ENCODE measurements at regions not wholly inside any gene's neighbourhood (a gene's known extent, or its start where the extent isn't known, plus 50 kb on each side); places are given as distances from the start of the nearest gene placed in this dataset.

GRCh38 chr18:32613821-32614220, 143.1 kb upstream of the GAREM1 start:
- Mint-ChIP-seq H3K27me3 (ENCODE audit: low read depth) (no peaks in the 10 kb centered on the region), H3K4me3 (no peak overlapping the region), H3K27ac (no peak overlapping the region), H3K9me3 (peaks cover 8% of the 10 kb centered on the region), H3K4me1 (peaks cover 10% of the 10 kb centered on the region), H3K36me3 (no peaks in the 10 kb centered on the region)
- DNase-seq (ENCODE audit: low spot score) (no peak), ATAC-seq (no peak)
- TF ChIP-seq HMGXB4 (CRISPR knock-in tag; IDR thresholded peaks at IDR 0.05) (no peak), NR1H2 (CRISPR knock-in tag; IDR thresholded peaks at IDR 0.05) (no peak), SOX15 (CRISPR knock-in tag; IDR thresholded peaks at IDR 0.05) (no peak), ETV6 (CRISPR knock-in tag; IDR thresholded peaks at IDR 0.05) (no peak), FOXJ3 (CRISPR knock-in tag; IDR thresholded peaks at IDR 0.05; ENCODE audit: borderline replicate concordance) (no peak), GRHL2 (CRISPR knock-in tag; IDR thresholded peaks at IDR 0.05; ENCODE audit: insufficient replicate concordance, severe bottlenecking) (no peak), ZNF263 (CRISPR knock-in tag; IDR thresholded peaks at IDR 0.05; ENCODE audit: low read depth) (no peak), ZNF396 (CRISPR knock-in tag; IDR thresholded peaks at IDR 0.05; ENCODE audit: borderline replicate concordance) (no peak), HMGA2 (CRISPR knock-in tag; IDR thresholded peaks at IDR 0.05) (no peak), FOXP1 (CRISPR knock-in tag; IDR thresholded peaks at IDR 0.05; ENCODE audit: borderline replicate concordance) (no peak), FOXK1 (CRISPR knock-in tag; IDR thresholded peaks at IDR 0.05) (no peak), TEAD4 (CRISPR knock-in tag; IDR thresholded peaks at IDR 0.05) (no peak), ELF4 (CRISPR knock-in tag; IDR thresholded peaks at IDR 0.05; ENCODE audit: low read depth) (no peak)
- TF ChIP-seq, protein P1, sequence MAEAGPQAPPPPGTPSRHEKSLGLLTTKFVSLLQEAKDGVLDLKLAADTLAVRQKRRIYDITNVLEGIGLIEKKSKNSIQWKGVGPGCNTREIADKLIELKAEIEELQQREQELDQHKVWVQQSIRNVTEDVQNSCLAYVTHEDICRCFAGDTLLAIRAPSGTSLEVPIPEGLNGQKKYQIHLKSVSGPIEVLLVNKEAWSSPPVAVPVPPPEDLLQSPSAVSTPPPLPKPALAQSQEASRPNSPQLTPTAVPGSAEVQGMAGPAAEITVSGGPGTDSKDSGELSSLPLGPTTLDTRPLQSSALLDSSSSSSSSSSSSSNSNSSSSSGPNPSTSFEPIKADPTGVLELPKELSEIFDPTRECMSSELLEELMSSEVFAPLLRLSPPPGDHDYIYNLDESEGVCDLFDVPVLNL (CRISPR knock-in tag; IDR thresholded peaks at IDR 0.05; ENCODE audit: borderline replicate concordance, low read depth): no peak
- TF ChIP-seq, protein P2, sequence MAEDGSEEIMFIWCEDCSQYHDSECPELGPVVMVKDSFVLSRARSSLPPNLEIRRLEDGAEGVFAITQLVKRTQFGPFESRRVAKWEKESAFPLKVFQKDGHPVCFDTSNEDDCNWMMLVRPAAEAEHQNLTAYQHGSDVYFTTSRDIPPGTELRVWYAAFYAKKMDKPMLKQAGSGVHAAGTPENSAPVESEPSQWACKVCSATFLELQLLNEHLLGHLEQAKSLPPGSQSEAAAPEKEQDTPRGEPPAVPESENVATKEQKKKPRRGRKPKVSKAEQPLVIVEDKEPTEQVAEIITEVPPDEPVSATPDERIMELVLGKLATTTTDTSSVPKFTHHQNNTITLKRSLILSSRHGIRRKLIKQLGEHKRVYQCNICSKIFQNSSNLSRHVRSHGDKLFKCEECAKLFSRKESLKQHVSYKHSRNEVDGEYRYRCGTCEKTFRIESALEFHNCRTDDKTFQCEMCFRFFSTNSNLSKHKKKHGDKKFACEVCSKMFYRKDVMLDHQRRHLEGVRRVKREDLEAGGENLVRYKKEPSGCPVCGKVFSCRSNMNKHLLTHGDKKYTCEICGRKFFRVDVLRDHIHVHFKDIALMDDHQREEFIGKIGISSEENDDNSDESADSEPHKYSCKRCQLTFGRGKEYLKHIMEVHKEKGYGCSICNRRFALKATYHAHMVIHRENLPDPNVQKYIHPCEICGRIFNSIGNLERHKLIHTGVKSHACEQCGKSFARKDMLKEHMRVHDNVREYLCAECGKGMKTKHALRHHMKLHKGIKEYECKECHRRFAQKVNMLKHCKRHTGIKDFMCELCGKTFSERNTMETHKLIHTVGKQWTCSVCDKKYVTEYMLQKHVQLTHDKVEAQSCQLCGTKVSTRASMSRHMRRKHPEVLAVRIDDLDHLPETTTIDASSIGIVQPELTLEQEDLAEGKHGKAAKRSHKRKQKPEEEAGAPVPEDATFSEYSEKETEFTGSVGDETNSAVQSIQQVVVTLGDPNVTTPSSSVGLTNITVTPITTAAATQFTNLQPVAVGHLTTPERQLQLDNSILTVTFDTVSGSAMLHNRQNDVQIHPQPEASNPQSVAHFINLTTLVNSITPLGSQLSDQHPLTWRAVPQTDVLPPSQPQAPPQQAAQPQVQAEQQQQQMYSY (CRISPR knock-in tag; IDR thresholded peaks at IDR 0.05): no peak
- TF ChIP-seq, protein P3, sequence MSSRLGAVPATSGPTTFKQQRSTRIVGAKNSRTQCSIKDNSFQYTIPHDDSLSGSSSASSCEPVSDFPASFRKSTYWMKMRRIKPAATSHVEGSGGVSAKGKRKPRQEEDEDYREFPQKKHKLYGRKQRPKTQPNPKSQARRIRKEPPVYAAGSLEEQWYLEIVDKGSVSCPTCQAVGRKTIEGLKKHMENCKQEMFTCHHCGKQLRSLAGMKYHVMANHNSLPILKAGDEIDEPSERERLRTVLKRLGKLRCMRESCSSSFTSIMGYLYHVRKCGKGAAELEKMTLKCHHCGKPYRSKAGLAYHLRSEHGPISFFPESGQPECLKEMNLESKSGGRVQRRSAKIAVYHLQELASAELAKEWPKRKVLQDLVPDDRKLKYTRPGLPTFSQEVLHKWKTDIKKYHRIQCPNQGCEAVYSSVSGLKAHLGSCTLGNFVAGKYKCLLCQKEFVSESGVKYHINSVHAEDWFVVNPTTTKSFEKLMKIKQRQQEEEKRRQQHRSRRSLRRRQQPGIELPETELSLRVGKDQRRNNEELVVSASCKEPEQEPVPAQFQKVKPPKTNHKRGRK (CRISPR knock-in tag; IDR thresholded peaks at IDR 0.05; ENCODE audit: borderline replicate concordance): no peak
- TF ChIP-seq, protein P4, sequence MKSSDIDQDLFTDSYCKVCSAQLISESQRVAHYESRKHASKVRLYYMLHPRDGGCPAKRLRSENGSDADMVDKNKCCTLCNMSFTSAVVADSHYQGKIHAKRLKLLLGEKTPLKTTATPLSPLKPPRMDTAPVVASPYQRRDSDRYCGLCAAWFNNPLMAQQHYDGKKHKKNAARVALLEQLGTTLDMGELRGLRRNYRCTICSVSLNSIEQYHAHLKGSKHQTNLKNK (CRISPR knock-in tag; IDR thresholded peaks at IDR 0.05): no peak
- TF ChIP-seq, protein P5, sequence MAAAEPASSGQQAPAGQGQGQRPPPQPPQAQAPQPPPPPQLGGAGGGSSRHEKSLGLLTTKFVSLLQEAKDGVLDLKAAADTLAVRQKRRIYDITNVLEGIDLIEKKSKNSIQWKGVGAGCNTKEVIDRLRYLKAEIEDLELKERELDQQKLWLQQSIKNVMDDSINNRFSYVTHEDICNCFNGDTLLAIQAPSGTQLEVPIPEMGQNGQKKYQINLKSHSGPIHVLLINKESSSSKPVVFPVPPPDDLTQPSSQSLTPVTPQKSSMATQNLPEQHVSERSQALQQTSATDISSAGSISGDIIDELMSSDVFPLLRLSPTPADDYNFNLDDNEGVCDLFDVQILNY (CRISPR knock-in tag; IDR thresholded peaks at IDR 0.05): no peak
- TF ChIP-seq, protein P6, sequence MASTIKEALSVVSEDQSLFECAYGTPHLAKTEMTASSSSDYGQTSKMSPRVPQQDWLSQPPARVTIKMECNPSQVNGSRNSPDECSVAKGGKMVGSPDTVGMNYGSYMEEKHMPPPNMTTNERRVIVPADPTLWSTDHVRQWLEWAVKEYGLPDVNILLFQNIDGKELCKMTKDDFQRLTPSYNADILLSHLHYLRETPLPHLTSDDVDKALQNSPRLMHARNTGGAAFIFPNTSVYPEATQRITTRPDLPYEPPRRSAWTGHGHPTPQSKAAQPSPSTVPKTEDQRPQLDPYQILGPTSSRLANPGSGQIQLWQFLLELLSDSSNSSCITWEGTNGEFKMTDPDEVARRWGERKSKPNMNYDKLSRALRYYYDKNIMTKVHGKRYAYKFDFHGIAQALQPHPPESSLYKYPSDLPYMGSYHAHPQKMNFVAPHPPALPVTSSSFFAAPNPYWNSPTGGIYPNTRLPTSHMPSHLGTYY (CRISPR knock-in tag; IDR thresholded peaks at IDR 0.05): no peak
- TF ChIP-seq, protein P7, sequence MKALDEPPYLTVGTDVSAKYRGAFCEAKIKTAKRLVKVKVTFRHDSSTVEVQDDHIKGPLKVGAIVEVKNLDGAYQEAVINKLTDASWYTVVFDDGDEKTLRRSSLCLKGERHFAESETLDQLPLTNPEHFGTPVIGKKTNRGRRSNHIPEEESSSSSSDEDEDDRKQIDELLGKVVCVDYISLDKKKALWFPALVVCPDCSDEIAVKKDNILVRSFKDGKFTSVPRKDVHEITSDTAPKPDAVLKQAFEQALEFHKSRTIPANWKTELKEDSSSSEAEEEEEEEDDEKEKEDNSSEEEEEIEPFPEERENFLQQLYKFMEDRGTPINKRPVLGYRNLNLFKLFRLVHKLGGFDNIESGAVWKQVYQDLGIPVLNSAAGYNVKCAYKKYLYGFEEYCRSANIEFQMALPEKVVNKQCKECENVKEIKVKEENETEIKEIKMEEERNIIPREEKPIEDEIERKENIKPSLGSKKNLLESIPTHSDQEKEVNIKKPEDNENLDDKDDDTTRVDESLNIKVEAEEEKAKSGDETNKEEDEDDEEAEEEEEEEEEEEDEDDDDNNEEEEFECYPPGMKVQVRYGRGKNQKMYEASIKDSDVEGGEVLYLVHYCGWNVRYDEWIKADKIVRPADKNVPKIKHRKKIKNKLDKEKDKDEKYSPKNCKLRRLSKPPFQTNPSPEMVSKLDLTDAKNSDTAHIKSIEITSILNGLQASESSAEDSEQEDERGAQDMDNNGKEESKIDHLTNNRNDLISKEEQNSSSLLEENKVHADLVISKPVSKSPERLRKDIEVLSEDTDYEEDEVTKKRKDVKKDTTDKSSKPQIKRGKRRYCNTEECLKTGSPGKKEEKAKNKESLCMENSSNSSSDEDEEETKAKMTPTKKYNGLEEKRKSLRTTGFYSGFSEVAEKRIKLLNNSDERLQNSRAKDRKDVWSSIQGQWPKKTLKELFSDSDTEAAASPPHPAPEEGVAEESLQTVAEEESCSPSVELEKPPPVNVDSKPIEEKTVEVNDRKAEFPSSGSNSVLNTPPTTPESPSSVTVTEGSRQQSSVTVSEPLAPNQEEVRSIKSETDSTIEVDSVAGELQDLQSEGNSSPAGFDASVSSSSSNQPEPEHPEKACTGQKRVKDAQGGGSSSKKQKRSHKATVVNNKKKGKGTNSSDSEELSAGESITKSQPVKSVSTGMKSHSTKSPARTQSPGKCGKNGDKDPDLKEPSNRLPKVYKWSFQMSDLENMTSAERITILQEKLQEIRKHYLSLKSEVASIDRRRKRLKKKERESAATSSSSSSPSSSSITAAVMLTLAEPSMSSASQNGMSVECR (CRISPR knock-in tag; IDR thresholded peaks at IDR 0.05; ENCODE audit: borderline replicate concordance): no peak
- POLR2A ChIA-PET: no interaction called here
- CTCF ChIA-PET: no interaction called here

Measured in WTC11 (cell line).